Ishikawa (cell line): ENCODE measurements at regions not wholly inside any gene's neighbourhood (a gene's known extent, or its start where the extent isn't known, plus 50 kb on each side); places are given as distances from the start of the nearest gene placed in this dataset.

Experiments
- CEBPB ChIP-seq: IDR thresholded peaks from 2 replicates; pipeline ENCODE4 v1.6.1; 2012
- CREB1 ChIP-seq: IDR thresholded peaks from 2 replicates; pipeline ENCODE4 v1.6.1; 2012; ENCODE audit warnings: low read depth
- EGR1 ChIP-seq: IDR thresholded peaks from 2 replicates; pipeline ENCODE4 v1.6.1; 2012
- EP300 ChIP-seq: IDR thresholded peaks from 2 replicates; pipeline ENCODE4 v1.6.1; 2012; ENCODE audit warnings: borderline replicate concordance
- FOXM1 ChIP-seq: IDR thresholded peaks from 2 replicates; pipeline ENCODE4 v1.6.1; 2012; ENCODE audit warnings: low read depth, borderline replicate concordance
- MAX ChIP-seq: IDR thresholded peaks from 2 replicates; pipeline ENCODE4 v1.6.1; 2012
- NFIC ChIP-seq: IDR thresholded peaks from 2 replicates; pipeline ENCODE4 v1.6.1; 2012
- RAD21 ChIP-seq: IDR thresholded peaks from 2 replicates; pipeline ENCODE4 v1.6.1; 2012; ENCODE audit warnings: low read depth
- REST ChIP-seq: IDR thresholded peaks from 2 replicates; pipeline ENCODE4 v1.6.1; 2012; ENCODE audit warnings: low read depth, mild to moderate bottlenecking
- TAF1 ChIP-seq: IDR thresholded peaks from 2 replicates; pipeline ENCODE4 v1.6.1; 2012; ENCODE audit warnings: low read depth, mild to moderate bottlenecking
- TCF12 ChIP-seq: IDR thresholded peaks from 2 replicates; pipeline ENCODE4 v1.6.1; 2012; ENCODE audit warnings: low read depth
- TEAD4 ChIP-seq: IDR thresholded peaks from 2 replicates; pipeline ENCODE4 v1.6.1; 2012
- USF1 ChIP-seq: IDR thresholded peaks from 2 replicates; pipeline ENCODE4 v1.6.1; 2012
- YY1 ChIP-seq: IDR thresholded peaks from 2 replicates; pipeline ENCODE4 v1.6.1; 2012; ENCODE audit warnings: low read depth
- ZBTB7A ChIP-seq: IDR thresholded peaks from 2 replicates; pipeline ENCODE4 v1.6.1; 2012; ENCODE audit warnings: low read depth

DNA sequence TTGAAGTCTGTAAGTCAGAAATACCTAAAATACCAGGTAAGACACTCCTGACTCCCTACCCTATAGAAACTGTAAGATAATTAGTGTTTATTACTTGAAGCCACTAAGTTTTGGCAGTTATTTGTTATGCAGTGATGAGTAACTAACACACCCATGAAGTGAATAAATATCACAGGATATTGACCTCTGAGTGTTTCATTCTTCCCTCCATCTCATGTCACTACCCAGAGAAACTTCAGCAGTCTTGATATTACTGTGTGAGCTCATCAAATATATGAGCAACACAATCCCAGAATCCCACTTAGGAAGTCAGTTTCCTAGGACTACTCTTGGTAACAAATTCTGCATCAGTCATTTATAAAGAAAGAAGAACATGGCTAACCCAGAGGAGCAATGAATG, 529.7 kb downstream of the FBXO15 start:
- TF ChIP-seq REST (no peak), TCF12 (no peak), TEAD4 (no peak), FOXM1 (no peak), EGR1 (no peak), MAX (no peak), TAF1 (no peak), USF1 (no peak), NFIC (no peak), YY1 (no peak), ZBTB7A (no peak), RAD21 (no peak), EP300 (no peak), CREB1 (no peak)

- TF ChIP-seq YY1 (no peak), EGR1 (no peak), FOXM1 (no peak), NFIC (no peak), EP300 (no peak), RAD21 (no peak), ZBTB7A (no peak), REST (no peak), MAX (no peak), CEBPB (no peak), TAF1 (no peak), TEAD4 (no peak), TCF12 (no peak), CREB1 (no peak), USF1 (no peak)
Observed at GRCh38 chr18:73615506-73615905, 532.1 kb downstream of the FBXO15 start.

- no peak for TF ChIP-seq CREB1
- no peak for TF ChIP-seq REST
- no peak for TF ChIP-seq TEAD4
- no peak for TF ChIP-seq FOXM1
- no peak for TF ChIP-seq TCF12
- no peak for TF ChIP-seq MAX
- TF ChIP-seq NFIC: no peak
- no peak for TF ChIP-seq EP300
- no peak for TF ChIP-seq EGR1
- TF ChIP-seq TAF1: no peak
- TF ChIP-seq RAD21: no peak
- no peak for TF ChIP-seq CEBPB
- no peak for TF ChIP-seq USF1
- no peak for TF ChIP-seq ZBTB7A
- no peak for TF ChIP-seq YY1
Observed at GRCh38 chr18:73614812-73615211, 532.8 kb downstream of the FBXO15 start.

DNA sequence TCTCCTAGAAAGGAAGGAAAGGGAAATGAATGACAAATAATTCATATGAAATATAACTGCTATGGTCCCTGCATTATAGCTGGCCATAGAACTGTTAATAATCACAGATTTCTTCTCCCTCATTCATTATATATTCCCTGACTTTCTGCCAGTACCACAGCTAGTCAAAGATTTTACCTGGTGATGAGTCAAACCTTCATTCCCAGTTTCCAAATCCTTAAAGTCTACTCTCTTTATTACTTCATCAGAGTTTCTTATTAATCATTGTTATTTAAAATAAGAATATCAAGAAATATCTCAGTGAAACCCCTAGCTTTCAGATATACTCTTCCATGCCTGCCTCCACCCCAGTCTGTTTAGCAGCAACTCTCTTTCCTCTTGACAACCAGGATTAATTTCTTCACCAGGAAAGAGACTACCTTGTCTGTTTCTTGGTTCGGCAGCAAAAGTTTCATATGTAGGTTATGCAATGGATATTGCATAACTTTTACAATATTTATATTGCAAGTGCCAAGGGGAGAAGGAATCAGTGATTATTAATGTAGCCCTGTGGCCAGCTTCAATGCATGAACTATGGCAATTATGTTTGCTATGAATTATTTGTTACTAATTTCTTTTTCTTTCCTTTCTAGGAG, 533.8 kb downstream of the FBXO15 start:
- no peak for TF ChIP-seq EGR1
- TF ChIP-seq USF1: no peak
- TF ChIP-seq NFIC: no peak
- TF ChIP-seq ZBTB7A: no peak
- no peak for TF ChIP-seq TAF1
- no peak for TF ChIP-seq EP300
- TF ChIP-seq REST: no peak
- no peak for TF ChIP-seq MAX
- no peak for TF ChIP-seq FOXM1
- no peak for TF ChIP-seq YY1
- TF ChIP-seq TCF12: no peak
- TF ChIP-seq TEAD4: no peak
- TF ChIP-seq CREB1: no peak
- no peak for TF ChIP-seq RAD21
- TF ChIP-seq CEBPB: no peak
